ENCODE measurements at regions not wholly inside any gene's neighbourhood (a gene's known extent, or its start where the extent isn't known, plus 50 kb on each side); places are given as distances from the start of the nearest gene placed in this dataset.
A peak's percentile ranks its signal among the peaks of the same experiment; 100 is the strongest.

DNA sequence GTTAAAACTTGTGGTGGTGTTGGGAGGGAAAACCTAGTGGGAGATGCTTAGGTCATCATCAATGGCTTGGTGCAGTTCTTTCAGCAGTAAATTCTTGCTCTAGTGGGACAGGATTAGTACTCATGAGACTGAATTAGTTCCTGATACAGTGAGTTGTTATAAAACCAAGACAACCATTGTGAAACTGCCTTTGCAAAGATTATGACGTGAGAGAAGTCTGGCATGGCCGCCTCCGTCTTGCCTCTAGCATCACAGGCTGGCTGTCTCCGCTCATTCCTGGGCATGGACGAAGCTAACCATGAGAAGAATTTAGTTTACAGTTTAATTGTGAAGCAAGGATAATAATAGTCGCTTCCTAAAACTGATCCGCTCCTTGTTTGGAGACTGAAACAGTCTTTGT, 186.4 kb downstream of the KIF20B start:
- H3K27me3 ChIP-seq (ENCODE audit: low read depth, low read length) = no peaks in the 10 kb centered on the region
- H3K9me3 ChIP-seq (ENCODE audit: control insufficient read depth in 1 of 2, low read length in 2 of 2) = no peaks in the 10 kb centered on the region
- no peaks in the 10 kb centered on the region for H3K36me3 ChIP-seq (ENCODE audit: control insufficient read depth in 1 of 2, insufficient read depth in 2 of 2, low read length in 2 of 2)
- H3K4me1 ChIP-seq (ENCODE audit: control insufficient read depth in 1 of 2, insufficient read depth in 2 of 2, low read length in 2 of 2) = no peaks in the 10 kb centered on the region
- no peak overlapping the region for H3K27ac ChIP-seq (ENCODE audit: low read length)
- H3K4me3 ChIP-seq (ENCODE audit: low read depth in 1 of 2, low read length in 2 of 2) = peak overlapping the region in 1 of 2 donors; percentile 17

DNA sequence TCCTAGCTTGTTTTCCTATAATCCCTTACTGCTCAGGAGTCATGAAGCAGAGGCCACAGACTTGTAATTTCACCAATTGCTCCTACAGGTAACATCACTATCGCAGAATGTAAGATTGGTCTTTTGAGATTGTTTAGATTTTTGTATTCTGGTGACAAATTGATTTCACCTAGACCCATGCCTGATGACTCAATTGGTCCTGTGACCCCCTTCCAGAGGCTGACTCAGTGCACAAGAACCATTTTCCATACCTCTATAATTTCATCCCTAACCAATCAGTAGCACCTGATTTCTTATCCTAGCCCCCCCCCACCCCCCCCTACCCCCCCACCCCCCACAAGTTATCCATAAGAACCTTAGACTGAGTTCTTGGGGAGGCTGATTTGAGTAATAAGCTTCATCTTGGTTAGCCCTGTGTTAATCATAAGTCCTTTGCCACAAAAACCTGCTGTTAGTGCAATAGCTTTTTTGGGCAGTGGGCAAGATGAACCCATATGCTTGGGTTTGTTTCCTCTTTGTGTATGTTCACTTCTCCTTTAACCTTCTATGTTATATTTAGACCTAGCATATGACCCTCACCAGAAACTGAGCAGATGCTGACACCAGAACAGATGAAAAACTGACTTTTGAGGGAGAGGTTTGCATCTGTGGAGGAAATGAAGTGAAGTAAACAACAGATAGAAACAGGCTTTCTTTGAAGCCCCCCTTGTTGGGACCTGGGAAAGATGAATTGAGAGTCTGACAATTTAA, 187.1 kb downstream of the KIF20B start:
- Histone ChIP-seq H3K27me3 (ENCODE audit: low read depth, low read length) (no peaks in the 10 kb centered on the region), H3K4me3 (ENCODE audit: low read depth in 1 of 2, low read length in 2 of 2) (no peak overlapping the region), H3K4me1 (ENCODE audit: control insufficient read depth in 1 of 2, insufficient read depth in 2 of 2, low read length in 2 of 2) (no peaks in the 10 kb centered on the region), H3K27ac (ENCODE audit: low read length) (no peak overlapping the region), H3K9me3 (ENCODE audit: control insufficient read depth in 1 of 2, low read length in 2 of 2) (no peaks in the 10 kb centered on the region), H3K36me3 (ENCODE audit: control insufficient read depth in 1 of 2, insufficient read depth in 2 of 2, low read length in 2 of 2) (no peaks in the 10 kb centered on the region)

DNA sequence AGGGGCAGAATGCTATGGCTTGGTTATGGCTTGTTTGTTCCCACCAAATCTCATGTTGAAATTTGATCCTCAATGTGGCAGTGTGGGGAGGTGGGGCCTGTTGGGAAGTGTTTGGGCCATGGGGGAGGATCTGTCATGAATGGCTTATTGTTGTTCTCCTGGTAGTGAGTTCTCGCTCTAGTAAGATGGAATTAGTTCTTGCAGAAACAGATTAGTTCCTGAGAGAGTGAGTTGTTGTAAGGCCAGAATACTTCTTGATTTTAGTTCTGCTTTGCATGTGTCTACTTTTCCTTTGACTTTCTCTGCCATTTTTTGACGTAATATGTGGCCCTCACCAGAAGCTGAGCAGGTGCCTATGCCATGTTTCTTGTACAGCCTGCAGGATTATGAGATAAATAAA, 188.2 kb downstream of the KIF20B start:
- H3K4me3 ChIP-seq (ENCODE audit: low read depth in 1 of 2, low read length in 2 of 2) = no peak overlapping the region
- H3K27me3 ChIP-seq (ENCODE audit: low read depth, low read length) = no peaks in the 10 kb centered on the region
- H3K4me1 ChIP-seq (ENCODE audit: control insufficient read depth in 1 of 2, insufficient read depth in 2 of 2, low read length in 2 of 2) = no peaks in the 10 kb centered on the region
- H3K9me3 ChIP-seq (ENCODE audit: control insufficient read depth in 1 of 2, low read length in 2 of 2) = no peaks in the 10 kb centered on the region
- H3K27ac ChIP-seq (ENCODE audit: low read length) = no peak overlapping the region
- no peaks in the 10 kb centered on the region for H3K36me3 ChIP-seq (ENCODE audit: control insufficient read depth in 1 of 2, insufficient read depth in 2 of 2, low read length in 2 of 2)

DNA sequence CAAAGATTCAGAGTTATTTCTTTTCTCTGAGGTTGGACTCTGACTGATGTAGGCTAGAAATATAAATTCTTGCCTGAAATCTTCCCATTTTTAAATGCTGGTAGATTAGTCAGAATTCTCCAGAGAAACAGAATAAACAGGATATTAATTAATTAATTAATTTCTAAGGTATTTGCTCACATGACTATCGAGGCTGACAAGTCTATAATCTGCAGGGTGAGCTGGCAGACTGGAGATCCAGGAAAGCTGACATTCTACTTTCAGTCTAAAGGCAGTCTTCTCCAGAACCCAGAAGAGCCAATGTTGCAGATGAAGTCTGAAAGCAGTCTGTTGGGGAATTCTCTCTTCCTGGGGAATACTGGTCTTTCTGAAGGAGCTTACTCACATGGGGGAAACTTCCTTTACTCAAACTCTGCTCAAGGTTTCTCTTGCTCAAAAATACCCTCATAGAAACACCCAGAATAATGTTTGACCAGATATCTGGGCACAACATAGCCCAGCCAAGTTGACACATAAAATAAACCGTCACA, 189.7 kb downstream of the KIF20B start:
- Histone ChIP-seq H3K27ac (ENCODE audit: low read length) (no peak overlapping the region), H3K9me3 (ENCODE audit: control insufficient read depth in 1 of 2, low read length in 2 of 2) (no peaks in the 10 kb centered on the region)

DNA sequence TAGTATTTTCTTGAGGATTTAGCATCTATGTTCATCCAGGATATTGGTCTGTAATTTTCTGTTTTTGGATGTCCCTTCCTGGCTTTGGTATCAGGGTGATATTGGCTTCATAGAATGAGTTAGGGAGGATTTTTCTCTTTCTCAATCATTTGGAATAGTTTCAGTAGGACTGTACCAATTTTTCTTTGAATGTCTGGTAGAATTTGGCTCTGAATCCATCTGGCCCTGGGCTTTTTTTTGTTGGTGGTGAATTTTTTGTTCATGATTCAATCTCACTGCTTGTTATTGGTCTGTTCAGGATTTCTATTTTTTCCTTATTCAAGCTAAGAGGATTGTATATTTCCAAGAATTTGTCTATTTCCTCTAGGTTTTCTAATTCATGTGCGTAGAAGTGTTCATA, 192.7 kb downstream of the KIF20B start:
- no peaks in the 10 kb centered on the region for H3K36me3 ChIP-seq (ENCODE audit: control insufficient read depth in 1 of 2, insufficient read depth in 2 of 2, low read length in 2 of 2)
- peaks cover 0 to 4% of the 10 kb centered on the region in 2 donors for H3K9me3 ChIP-seq (ENCODE audit: control insufficient read depth in 1 of 2, low read length in 2 of 2)
- H3K4me3 ChIP-seq (ENCODE audit: low read depth in 1 of 2, low read length in 2 of 2) = no peak overlapping the region
- H3K4me1 ChIP-seq (ENCODE audit: control insufficient read depth in 1 of 2, insufficient read depth in 2 of 2, low read length in 2 of 2) = no peaks in the 10 kb centered on the region
- no peaks in the 10 kb centered on the region for H3K27me3 ChIP-seq (ENCODE audit: low read depth, low read length)
- H3K27ac ChIP-seq (ENCODE audit: low read length) = no peak overlapping the region

More for the DNA sequence above, 189.7 kb downstream of the KIF20B start:
- H3K27me3 ChIP-seq (ENCODE audit: low read depth, low read length) = no peaks in the 10 kb centered on the region
- H3K4me1 ChIP-seq (ENCODE audit: control insufficient read depth in 1 of 2, insufficient read depth in 2 of 2, low read length in 2 of 2) = no peaks in the 10 kb centered on the region
- no peaks in the 10 kb centered on the region for H3K36me3 ChIP-seq (ENCODE audit: control insufficient read depth in 1 of 2, insufficient read depth in 2 of 2, low read length in 2 of 2)
- no peak overlapping the region for H3K4me3 ChIP-seq (ENCODE audit: low read depth in 1 of 2, low read length in 2 of 2)

DNA sequence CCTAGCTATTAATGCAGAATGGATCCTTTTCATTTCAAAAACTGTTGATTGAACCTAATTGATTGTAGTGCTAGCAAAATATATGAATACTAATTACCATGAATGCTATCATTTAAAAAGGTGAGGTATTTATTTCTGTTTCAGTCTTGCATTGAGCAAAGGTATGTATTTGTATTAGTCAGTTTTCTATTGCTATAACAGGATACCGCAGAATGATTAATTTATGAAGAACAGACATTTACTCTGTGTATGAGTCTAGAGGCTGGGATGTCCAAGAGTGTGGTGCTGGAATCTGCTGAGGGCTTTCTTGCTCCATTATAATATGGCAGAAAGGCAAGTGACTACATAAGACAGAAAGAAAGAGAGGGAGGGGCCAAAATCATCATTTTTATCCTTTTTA, 199.2 kb downstream of the KIF20B start:
- H3K9me3 ChIP-seq (ENCODE audit: control insufficient read depth in 1 of 2, low read length in 2 of 2) = peaks cover 0 to 4% of the 10 kb centered on the region in 2 donors
- no peaks in the 10 kb centered on the region for H3K27me3 ChIP-seq (ENCODE audit: low read depth, low read length)
- no peaks in the 10 kb centered on the region for H3K4me1 ChIP-seq (ENCODE audit: control insufficient read depth in 1 of 2, insufficient read depth in 2 of 2, low read length in 2 of 2)
- no peak overlapping the region for H3K4me3 ChIP-seq (ENCODE audit: low read depth in 1 of 2, low read length in 2 of 2)
- H3K27ac ChIP-seq (ENCODE audit: low read length) = no peak overlapping the region
- no peaks in the 10 kb centered on the region for H3K36me3 ChIP-seq (ENCODE audit: control insufficient read depth in 1 of 2, insufficient read depth in 2 of 2, low read length in 2 of 2)

DNA sequence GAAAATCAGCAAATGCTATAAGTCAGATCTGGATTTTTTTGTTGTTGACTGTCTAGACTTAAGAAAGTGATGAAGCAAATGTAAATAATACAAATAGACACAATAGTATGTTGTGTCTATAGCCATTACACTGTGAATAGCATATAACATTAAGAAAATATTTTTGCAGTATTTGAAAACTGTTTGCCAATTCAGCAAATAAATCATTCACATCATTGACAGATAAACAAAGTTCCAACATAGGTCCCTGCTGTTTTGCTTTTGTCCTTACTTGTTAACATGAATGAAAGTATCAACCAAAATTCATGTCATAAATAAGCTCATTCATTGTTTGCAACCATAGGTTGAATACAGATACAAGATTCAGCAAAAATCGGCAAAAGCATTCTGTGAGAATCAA, 200.5 kb downstream of the KIF20B start:
- Histone ChIP-seq H3K4me1 (ENCODE audit: control insufficient read depth in 1 of 2, insufficient read depth in 2 of 2, low read length in 2 of 2) (no peaks in the 10 kb centered on the region), H3K4me3 (ENCODE audit: low read depth in 1 of 2, low read length in 2 of 2) (no peak overlapping the region), H3K9me3 (ENCODE audit: control insufficient read depth in 1 of 2, low read length in 2 of 2) (peaks cover 0 to 3% of the 10 kb centered on the region in 2 donors), H3K27me3 (ENCODE audit: low read depth, low read length) (no peaks in the 10 kb centered on the region), H3K27ac (ENCODE audit: low read length) (no peak overlapping the region), H3K36me3 (ENCODE audit: control insufficient read depth in 1 of 2, insufficient read depth in 2 of 2, low read length in 2 of 2) (no peaks in the 10 kb centered on the region)

DNA sequence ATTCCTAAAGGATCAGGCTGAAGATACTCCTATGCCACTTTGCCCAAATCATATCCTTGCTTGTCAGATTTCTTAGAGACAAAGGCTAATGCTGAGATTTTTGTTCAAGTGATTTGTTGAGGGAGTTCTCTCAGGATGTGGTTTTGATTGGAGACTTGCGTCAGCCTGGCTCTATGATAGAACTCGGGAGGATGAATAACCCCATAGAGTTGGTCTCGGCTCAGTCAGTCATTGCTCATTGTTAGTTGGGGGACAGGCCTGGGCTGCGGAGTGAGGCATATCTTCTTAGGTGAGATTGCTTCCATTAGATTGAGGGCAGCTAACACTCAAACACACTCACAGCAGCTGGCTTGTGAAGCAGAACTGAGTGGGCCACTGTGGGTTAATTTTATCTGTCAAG, 203.4 kb downstream of the KIF20B start:
- H3K4me1 ChIP-seq (ENCODE audit: control insufficient read depth in 1 of 2, insufficient read depth in 2 of 2, low read length in 2 of 2) = no peaks in the 10 kb centered on the region
- H3K4me3 ChIP-seq (ENCODE audit: low read depth in 1 of 2, low read length in 2 of 2) = no peak overlapping the region
- no peaks in the 10 kb centered on the region for H3K36me3 ChIP-seq (ENCODE audit: control insufficient read depth in 1 of 2, insufficient read depth in 2 of 2, low read length in 2 of 2)
- H3K9me3 ChIP-seq (ENCODE audit: control insufficient read depth in 1 of 2, low read length in 2 of 2) = no peaks in the 10 kb centered on the region
- no peaks in the 10 kb centered on the region for H3K27me3 ChIP-seq (ENCODE audit: low read depth, low read length)
- no peak overlapping the region for H3K27ac ChIP-seq (ENCODE audit: low read length)

DNA sequence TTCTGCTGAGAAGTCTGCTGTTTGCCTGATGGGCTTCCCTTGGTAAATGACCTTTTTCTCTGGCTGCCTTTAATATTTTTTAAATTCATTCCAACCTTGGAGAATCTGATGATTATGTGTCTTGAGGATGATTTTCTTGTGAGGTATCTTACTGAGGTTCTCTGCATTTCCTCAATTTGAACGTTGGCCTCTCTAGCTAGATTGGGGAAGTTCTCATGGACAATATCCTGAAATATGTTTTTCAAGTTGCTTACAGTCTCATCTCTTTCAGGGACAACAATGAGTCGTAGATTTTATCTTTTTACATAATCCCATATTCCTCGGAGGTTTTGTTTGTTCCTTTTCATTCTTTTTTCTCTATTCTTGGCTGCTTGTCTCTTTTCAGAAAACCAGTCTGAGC, 208.4 kb downstream of the KIF20B start:
- no peaks in the 10 kb centered on the region for H3K27me3 ChIP-seq (ENCODE audit: low read depth, low read length)
- H3K36me3 ChIP-seq (ENCODE audit: control insufficient read depth in 1 of 2, insufficient read depth in 2 of 2, low read length in 2 of 2) = no peaks in the 10 kb centered on the region
- H3K27ac ChIP-seq (ENCODE audit: low read length) = no peak overlapping the region
- no peaks in the 10 kb centered on the region for H3K4me1 ChIP-seq (ENCODE audit: control insufficient read depth in 1 of 2, insufficient read depth in 2 of 2, low read length in 2 of 2)
- no peaks in the 10 kb centered on the region for H3K9me3 ChIP-seq (ENCODE audit: control insufficient read depth in 1 of 2, low read length in 2 of 2)
- no peak overlapping the region for H3K4me3 ChIP-seq (ENCODE audit: low read depth in 1 of 2, low read length in 2 of 2)

DNA sequence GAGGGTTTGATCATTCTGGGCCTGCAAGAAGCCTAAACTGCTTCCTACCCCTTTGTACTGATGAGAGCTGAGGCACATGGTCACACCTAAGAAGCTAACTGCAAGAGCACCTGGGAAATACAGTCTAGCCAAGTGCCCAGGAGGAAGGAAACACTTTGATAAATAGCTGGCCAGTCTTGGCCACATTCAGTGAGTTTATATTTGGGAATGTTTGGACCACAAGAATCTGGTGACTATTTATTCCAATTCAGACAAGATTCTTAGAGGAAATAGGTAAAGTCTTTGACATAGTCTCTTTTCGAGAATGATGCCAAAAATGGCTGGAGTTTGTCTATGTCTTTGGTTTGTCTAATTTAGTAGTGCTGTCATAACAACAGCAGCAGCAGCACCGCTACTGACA, 213.6 kb downstream of the KIF20B start:
- H3K9me3 ChIP-seq (ENCODE audit: control insufficient read depth in 1 of 2, low read length in 2 of 2) = no peaks in the 10 kb centered on the region
- H3K27ac ChIP-seq (ENCODE audit: low read length) = no peak overlapping the region
- H3K4me1 ChIP-seq (ENCODE audit: control insufficient read depth in 1 of 2, insufficient read depth in 2 of 2, low read length in 2 of 2) = no peaks in the 10 kb centered on the region
- no peaks in the 10 kb centered on the region for H3K36me3 ChIP-seq (ENCODE audit: control insufficient read depth in 1 of 2, insufficient read depth in 2 of 2, low read length in 2 of 2)
- no peak overlapping the region for H3K4me3 ChIP-seq (ENCODE audit: low read depth in 1 of 2, low read length in 2 of 2)
- no peaks in the 10 kb centered on the region for H3K27me3 ChIP-seq (ENCODE audit: low read depth, low read length)

DNA sequence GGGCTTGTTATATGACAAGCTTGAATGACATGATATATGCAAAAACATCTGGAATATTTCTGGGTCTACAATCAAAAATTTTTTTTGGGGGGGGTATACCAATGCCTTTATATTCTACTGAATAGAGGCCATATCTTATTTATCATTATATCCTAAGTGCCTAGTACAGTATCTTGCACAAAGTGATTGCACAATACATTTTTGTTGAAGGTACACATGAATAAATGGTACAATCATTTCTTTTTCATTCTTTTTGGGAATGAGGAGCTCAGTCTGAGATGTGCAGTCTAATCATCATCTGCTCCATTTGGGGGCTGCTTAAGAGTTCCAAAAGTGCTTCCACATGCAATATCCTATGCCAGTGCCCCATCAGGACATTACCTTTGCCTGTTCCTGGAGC, 214.6 kb downstream of the KIF20B start:
- Histone ChIP-seq H3K27ac (ENCODE audit: low read length) (no peak overlapping the region), H3K27me3 (ENCODE audit: low read depth, low read length) (no peaks in the 10 kb centered on the region), H3K9me3 (ENCODE audit: control insufficient read depth in 1 of 2, low read length in 2 of 2) (no peaks in the 10 kb centered on the region), H3K36me3 (ENCODE audit: control insufficient read depth in 1 of 2, insufficient read depth in 2 of 2, low read length in 2 of 2) (no peaks in the 10 kb centered on the region), H3K4me1 (ENCODE audit: control insufficient read depth in 1 of 2, insufficient read depth in 2 of 2, low read length in 2 of 2) (no peaks in the 10 kb centered on the region), H3K4me3 (ENCODE audit: low read depth in 1 of 2, low read length in 2 of 2) (no peak overlapping the region)
